ENCODE measurements at regions not wholly inside any gene's neighbourhood (a gene's known extent, or its start where the extent isn't known, plus 50 kb on each side); places are given as distances from the start of the nearest gene placed in this dataset.

DNA sequence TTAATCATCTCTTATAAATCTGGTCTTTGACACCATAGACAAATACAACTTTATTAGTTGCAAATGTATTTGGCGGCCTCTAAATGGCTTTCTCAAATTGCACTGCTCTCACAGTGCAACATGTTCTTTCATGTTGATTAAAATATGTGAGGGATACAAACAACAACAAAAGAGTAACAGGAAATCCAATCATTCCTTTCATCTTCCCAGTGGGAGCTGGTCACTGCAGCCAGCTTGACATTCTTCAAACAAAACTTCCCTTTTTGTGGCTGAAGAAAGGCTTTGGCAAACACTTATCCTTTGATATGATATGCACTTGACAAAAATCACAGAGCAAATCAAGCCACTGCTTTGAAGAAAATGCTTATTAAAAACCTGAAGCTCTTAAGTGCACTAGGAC is 973.6 kb downstream of the EPHA3 start:
- TF ChIP-seq CTCF (IDR thresholded peaks at IDR 0.05; ENCODE audit: low read depth, low read length, missing input control) (no peak), RAD21 (IDR thresholded peaks at IDR 0.05) (no peak)
